ENCODE measurements at regions not wholly inside any gene's neighbourhood (a gene's known extent, or its start where the extent isn't known, plus 50 kb on each side); places are given as distances from the start of the nearest gene placed in this dataset.

GRCh38 chr5:96083361-96083881, 121.8 kb upstream of the ELL2 start:
- H3K9me3 ChIP-seq = no peaks in the 10 kb centered on the region
- no peaks in the 10 kb centered on the region for H3K27me3 ChIP-seq
- no peak for DNase-seq
- H3K36me3 ChIP-seq = no peaks in the 10 kb centered on the region
- H3K4me3 ChIP-seq = no peak overlapping the region
- TF ChIP-seq CTCF (IDR thresholded peaks at IDR 0.05) (no peak), POLR2AphosphoS5 (IDR thresholded peaks at IDR 0.05) (no peak)
- intact Hi-C loops (cut with DNase I; ENCODE audit: low total_unique reads) = no loop called here
- H3K4me1 ChIP-seq = peaks cover 0 to 20% (median 8%) of the 10 kb centered on the region in 4 donors
- no peak overlapping the region for H3K27ac ChIP-seq
- 38 to 87% (median 67%) methylated on average over 4 of the region's 4 CpGs for WGBS, 5 donors

- 71 to 87% (median 83%) methylated on average over 2 of the region's 2 CpGs for WGBS, 5 donors
- no peaks in the 10 kb centered on the region for H3K9me3 ChIP-seq
- H3K27me3 ChIP-seq = no peaks in the 10 kb centered on the region
- intact Hi-C loops (cut with DNase I; ENCODE audit: low total_unique reads) = no loop called here
- H3K36me3 ChIP-seq = no peaks in the 10 kb centered on the region
- peaks cover 0 to 20% (median 8%) of the 10 kb centered on the region in 4 donors for H3K4me1 ChIP-seq
- no peak overlapping the region for H3K27ac ChIP-seq
- no peak overlapping the region for H3K4me3 ChIP-seq
- no peak for DNase-seq
- TF ChIP-seq POLR2AphosphoS5 (IDR thresholded peaks at IDR 0.05) (no peak), POLR2A (IDR thresholded peaks at IDR 0.05) (no peak), EP300 (IDR thresholded peaks at IDR 0.05) (no peak), CTCF (IDR thresholded peaks at IDR 0.05) (no peak)
Measured at GRCh38 chr5:96081276-96081858, 119.7 kb upstream of the ELL2 start.

- Histone ChIP-seq H3K27ac (no peak overlapping the region), H3K4me3 (no peak overlapping the region), H3K36me3 (no peaks in the 10 kb centered on the region), H3K27me3 (no peaks in the 10 kb centered on the region), H3K4me1 (peaks cover 0 to 18% (median 8%) of the 10 kb centered on the region in 4 donors), H3K9me3 (no peaks in the 10 kb centered on the region)
- no peak for TF ChIP-seq POLR2A (IDR thresholded peaks at IDR 0.05)
- no peak for TF ChIP-seq CTCF (IDR thresholded peaks at IDR 0.05)
- TF ChIP-seq POLR2AphosphoS5 (IDR thresholded peaks at IDR 0.05) = no peak
- no peak for TF ChIP-seq EP300 (IDR thresholded peaks at IDR 0.05)
- intact Hi-C loops (cut with DNase I; ENCODE audit: low total_unique reads) = no loop called here
- no peak for DNase-seq
Measured at GRCh38 chr5:96080557-96080956, 118.9 kb upstream of the ELL2 start.

- H3K36me3 ChIP-seq = no peaks in the 10 kb centered on the region
- no peak for DNase-seq
- H3K4me1 ChIP-seq = peaks cover 0 to 16% (median 5%) of the 10 kb centered on the region in 4 donors
- H3K27ac ChIP-seq = no peak overlapping the region
- no peaks in the 10 kb centered on the region for H3K27me3 ChIP-seq
- no peaks in the 10 kb centered on the region for H3K9me3 ChIP-seq
- intact Hi-C loops (cut with DNase I; ENCODE audit: low total_unique reads) = no loop called here
- no peak overlapping the region for H3K4me3 ChIP-seq
- 77 to 91% (median 85%) methylated on average over 2 of the region's 2 CpGs for WGBS, 5 donors
- TF ChIP-seq CTCF (IDR thresholded peaks at IDR 0.05) (no peak), EP300 (IDR thresholded peaks at IDR 0.05) (no peak), POLR2AphosphoS5 (IDR thresholded peaks at IDR 0.05) (no peak), POLR2A (IDR thresholded peaks at IDR 0.05) (no peak)
Measured at GRCh38 chr5:96079962-96080361, 118.3 kb upstream of the ELL2 start.

All from stomach (tissue), 8 donors.